RWPE2 (cell line): ENCODE measurements at regions not wholly inside any gene's neighbourhood (a gene's known extent, or its start where the extent isn't known, plus 50 kb on each side); places are given as distances from the start of the nearest gene placed in this dataset.
A peak's percentile ranks its signal among the peaks of the same experiment; 100 is the strongest.

Experiments used
- ATAC-seq: fragments of 200-7000 bp; cut with Tn5 transposase; 3 replicates; pipeline ENCODE4 v1.9.1; 2021; ENCODE audit warnings: low read depth
- DNase-seq: peaks from one replicate; pipeline ENCODE4 v3.0.0-alpha.2; 2020; ENCODE audit warnings: low spot score
- H3K27ac ChIP-seq: fragments of 450-650 bp; 2 replicates; pipeline ENCODE4 v1.5.1; 2017; ENCODE audit warnings: mild to moderate bottlenecking; ENCODE audit not compliant: poor library complexity, severe bottlenecking
- H3K27me3 ChIP-seq: fragments of 250-450 bp; sonication (Bioruptor Pico); 2 replicates; pipeline ENCODE4 v1.5.1; 2021; ENCODE audit warnings: mild to moderate bottlenecking, moderate library complexity; ENCODE audit not compliant: insufficient read depth, poor library complexity, severe bottlenecking
- H3K36me3 ChIP-seq: fragments of 250-450 bp; sonication (Bioruptor Pico); 2 replicates; pipeline ENCODE4 v1.5.1; 2020; ENCODE audit warnings: low read depth, mild to moderate bottlenecking, moderate library complexity
- H3K4me1 ChIP-seq: fragments of 250-450 bp; sonication (Bioruptor Pico); 2 replicates; pipeline ENCODE4 v1.5.1; 2021; ENCODE audit warnings: mild to moderate bottlenecking, moderate library complexity; ENCODE audit not compliant: insufficient read depth, poor library complexity, severe bottlenecking
- H3K4me3 ChIP-seq: fragments of 250-450 bp; sonication (Bioruptor Pico); 2 replicates; pipeline ENCODE4 v1.5.1; 2021; ENCODE audit warnings: mild to moderate bottlenecking, moderate library complexity; ENCODE audit not compliant: severe bottlenecking
- H3K9me3 ChIP-seq: fragments of 250-450 bp; sonication (Bioruptor Pico); 2 replicates; pipeline ENCODE4 v1.5.1; 2021; ENCODE audit warnings: mild to moderate bottlenecking, moderate library complexity; ENCODE audit not compliant: severe bottlenecking
- TF ChIP-seq, protein P1 (sequence below): fragments of 450-650 bp; IDR thresholded peaks from one replicate; pipeline ENCODE4 v1.5.1; 2017; ENCODE audit warnings: mild to moderate bottlenecking, moderate library complexity; ENCODE audit not compliant: poor library complexity, severe bottlenecking

DNA sequence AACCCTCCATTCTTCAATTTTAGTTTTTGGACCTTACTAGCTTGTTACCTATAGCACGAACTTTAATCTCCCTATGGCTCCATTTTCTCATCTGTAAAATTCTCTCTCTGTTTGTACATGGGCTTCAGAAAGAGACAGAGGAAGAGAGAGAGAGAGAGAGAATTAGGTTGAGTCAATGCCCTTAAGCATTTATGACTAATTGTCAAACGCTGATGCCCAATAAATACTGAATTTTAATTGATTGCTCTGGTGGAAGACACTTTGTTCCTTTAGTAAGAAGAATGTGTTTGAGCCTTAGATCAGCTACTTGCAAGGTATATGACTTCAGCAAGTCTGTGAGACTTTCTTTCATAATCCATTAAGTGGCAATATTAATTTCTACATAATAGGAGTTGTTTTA is 743.1 kb upstream of the ADGRL4 start:
- Histone ChIP-seq H3K27ac (no peak overlapping the region), H3K4me1 (peaks cover 11% of the 10 kb centered on the region), H3K27me3 (no peaks in the 10 kb centered on the region), H3K36me3 (no peaks in the 10 kb centered on the region), H3K9me3 (no peaks in the 10 kb centered on the region), H3K4me3 (no peak overlapping the region)
- DNase-seq (no peak), ATAC-seq (peak; percentile 17; the same call in 1 of the 3 replicates)
- TF ChIP-seq, protein P1, sequence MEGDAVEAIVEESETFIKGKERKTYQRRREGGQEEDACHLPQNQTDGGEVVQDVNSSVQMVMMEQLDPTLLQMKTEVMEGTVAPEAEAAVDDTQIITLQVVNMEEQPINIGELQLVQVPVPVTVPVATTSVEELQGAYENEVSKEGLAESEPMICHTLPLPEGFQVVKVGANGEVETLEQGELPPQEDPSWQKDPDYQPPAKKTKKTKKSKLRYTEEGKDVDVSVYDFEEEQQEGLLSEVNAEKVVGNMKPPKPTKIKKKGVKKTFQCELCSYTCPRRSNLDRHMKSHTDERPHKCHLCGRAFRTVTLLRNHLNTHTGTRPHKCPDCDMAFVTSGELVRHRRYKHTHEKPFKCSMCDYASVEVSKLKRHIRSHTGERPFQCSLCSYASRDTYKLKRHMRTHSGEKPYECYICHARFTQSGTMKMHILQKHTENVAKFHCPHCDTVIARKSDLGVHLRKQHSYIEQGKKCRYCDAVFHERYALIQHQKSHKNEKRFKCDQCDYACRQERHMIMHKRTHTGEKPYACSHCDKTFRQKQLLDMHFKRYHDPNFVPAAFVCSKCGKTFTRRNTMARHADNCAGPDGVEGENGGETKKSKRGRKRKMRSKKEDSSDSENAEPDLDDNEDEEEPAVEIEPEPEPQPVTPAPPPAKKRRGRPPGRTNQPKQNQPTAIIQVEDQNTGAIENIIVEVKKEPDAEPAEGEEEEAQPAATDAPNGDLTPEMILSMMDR: no peak

DNA sequence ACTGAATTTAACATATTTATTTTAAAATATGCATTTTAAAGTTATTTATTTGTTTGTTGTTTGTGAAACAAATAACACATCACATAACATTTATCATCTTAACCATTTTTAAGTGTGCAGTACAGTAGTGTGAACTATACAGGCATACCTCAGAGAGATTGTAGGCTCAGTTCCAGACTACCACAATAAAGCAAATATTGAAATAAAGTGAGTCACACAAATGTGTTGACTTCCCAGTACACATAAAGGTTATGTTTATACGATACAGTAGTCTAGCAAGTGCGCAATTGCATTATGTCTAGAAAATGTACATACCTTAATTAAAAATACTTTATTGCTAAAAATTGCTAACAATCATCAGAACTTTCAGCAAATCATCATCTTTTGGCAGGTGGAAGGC is 739.4 kb upstream of the ADGRL4 start:
- no peak overlapping the region for H3K4me3 ChIP-seq
- H3K27ac ChIP-seq: no peak overlapping the region
- TF ChIP-seq, protein P1: no peak
- no peak for DNase-seq
- H3K27me3 ChIP-seq: no peaks in the 10 kb centered on the region
- H3K4me1 ChIP-seq: peaks cover 11% of the 10 kb centered on the region
- peak; percentile 98 for ATAC-seq
- no peaks in the 10 kb centered on the region for H3K36me3 ChIP-seq
- H3K9me3 ChIP-seq: no peaks in the 10 kb centered on the region

DNA sequence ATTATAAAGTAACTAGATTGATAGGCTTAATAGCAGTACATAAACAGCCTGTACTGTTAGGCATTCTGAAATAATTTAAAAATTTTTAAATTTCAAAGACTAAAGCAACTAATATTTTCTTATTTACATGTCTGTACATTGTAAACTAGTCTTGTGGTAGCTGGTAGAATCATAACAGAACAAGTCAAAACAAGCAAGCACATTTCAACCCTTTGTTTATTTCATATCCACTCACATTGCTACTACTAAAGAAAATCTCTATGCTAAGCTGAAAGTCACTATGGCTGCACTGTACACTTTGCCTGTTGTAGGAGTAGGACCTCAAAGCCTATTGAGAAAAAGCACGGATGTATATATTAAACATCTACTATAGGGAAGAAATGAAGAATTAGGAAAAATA is 738.2 kb upstream of the ADGRL4 start:
- no peaks in the 10 kb centered on the region for H3K9me3 ChIP-seq
- H3K4me1 ChIP-seq: peaks cover 10% of the 10 kb centered on the region
- no peak overlapping the region for H3K4me3 ChIP-seq
- H3K27me3 ChIP-seq: no peaks in the 10 kb centered on the region
- TF ChIP-seq, protein P1: no peak
- DNase-seq (no peak), ATAC-seq (no peak)
- H3K36me3 ChIP-seq: no peaks in the 10 kb centered on the region
- no peak overlapping the region for H3K27ac ChIP-seq

DNA sequence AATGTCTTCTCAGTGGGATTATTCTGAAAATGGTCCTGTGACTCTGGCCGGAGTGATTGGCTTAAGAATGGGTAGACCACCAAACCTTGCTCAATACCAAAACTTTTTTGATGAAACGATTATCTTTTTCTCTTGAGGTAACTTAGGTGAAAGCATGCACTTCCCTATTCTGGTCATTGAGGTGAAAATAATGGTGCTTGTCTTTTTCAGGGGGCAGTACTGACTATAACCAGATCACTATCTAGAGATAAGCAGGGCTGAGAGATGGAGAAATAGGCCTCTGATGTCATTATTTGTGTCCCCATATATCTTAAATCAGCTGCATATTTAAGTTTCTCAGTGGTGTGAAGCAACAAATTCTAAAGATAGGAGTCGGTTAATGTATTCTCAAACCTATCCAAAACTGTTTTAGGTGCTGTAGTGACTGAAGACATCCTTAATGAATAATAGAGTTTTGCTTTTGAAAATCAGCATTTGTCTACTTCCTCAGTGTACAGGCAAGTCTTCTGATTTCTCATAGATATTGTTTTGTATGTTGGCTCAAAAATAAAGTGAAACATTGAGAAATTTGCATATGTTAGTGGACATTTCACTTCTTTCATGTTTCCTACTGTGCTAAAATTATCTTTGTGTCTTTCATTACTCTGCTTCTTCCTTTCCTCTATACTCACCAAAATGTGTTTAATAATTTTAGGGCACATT is 735.3 kb upstream of the ADGRL4 start:
- Histone ChIP-seq H3K4me1 (peaks cover 7% of the 10 kb centered on the region), H3K36me3 (no peaks in the 10 kb centered on the region), H3K27ac (no peak overlapping the region), H3K9me3 (no peaks in the 10 kb centered on the region), H3K4me3 (no peak overlapping the region), H3K27me3 (no peaks in the 10 kb centered on the region)
- ATAC-seq (no peak), DNase-seq (no peak)
- TF ChIP-seq, protein P1: no peak

DNA sequence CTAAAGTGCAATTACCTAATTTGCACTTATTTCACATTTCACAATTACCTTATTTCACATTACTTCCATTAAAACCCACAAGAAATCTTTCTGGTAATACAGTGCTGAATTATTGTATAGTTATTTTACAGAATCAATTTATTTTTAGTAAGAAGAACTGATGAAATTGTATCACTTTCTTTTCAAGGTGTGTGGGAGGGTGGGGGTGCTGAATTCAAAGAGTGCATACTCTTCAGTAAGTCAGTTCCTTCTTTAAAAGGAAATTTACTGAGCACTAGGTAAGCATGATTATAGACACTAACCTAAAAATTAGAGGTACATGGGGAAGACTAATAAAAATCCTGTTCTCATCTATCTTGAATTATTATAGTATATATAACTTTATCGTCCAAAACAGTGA is 731.6 kb upstream of the ADGRL4 start:
- Histone ChIP-seq H3K9me3 (no peaks in the 10 kb centered on the region), H3K27me3 (no peaks in the 10 kb centered on the region), H3K4me3 (no peak overlapping the region), H3K36me3 (no peaks in the 10 kb centered on the region), H3K4me1 (no peaks in the 10 kb centered on the region), H3K27ac (no peak overlapping the region)
- no peak for ATAC-seq
- TF ChIP-seq, protein P1: no peak
- no peak for DNase-seq
